ENCODE measurements at regions not wholly inside any gene's neighbourhood (a gene's known extent, or its start where the extent isn't known, plus 50 kb on each side); places are given as distances from the start of the nearest gene placed in this dataset.
"Not testable (repeated sequence)": the region's sequence is repeated elsewhere in the genome, so short reads cannot be mapped to it uniquely, and the experiment has no call there.

- H3K9me3 Mint-ChIP-seq, result peaks cover 29% of the 10 kb centered on the region
- peaks cover 15% of the 10 kb centered on the region for H3K36me3 Mint-ChIP-seq (ENCODE audit: low read depth)
- H3K4me3 Mint-ChIP-seq, result no peak overlapping the region
- no peak for DNase-seq
- TF ChIP-seq, protein P1, sequence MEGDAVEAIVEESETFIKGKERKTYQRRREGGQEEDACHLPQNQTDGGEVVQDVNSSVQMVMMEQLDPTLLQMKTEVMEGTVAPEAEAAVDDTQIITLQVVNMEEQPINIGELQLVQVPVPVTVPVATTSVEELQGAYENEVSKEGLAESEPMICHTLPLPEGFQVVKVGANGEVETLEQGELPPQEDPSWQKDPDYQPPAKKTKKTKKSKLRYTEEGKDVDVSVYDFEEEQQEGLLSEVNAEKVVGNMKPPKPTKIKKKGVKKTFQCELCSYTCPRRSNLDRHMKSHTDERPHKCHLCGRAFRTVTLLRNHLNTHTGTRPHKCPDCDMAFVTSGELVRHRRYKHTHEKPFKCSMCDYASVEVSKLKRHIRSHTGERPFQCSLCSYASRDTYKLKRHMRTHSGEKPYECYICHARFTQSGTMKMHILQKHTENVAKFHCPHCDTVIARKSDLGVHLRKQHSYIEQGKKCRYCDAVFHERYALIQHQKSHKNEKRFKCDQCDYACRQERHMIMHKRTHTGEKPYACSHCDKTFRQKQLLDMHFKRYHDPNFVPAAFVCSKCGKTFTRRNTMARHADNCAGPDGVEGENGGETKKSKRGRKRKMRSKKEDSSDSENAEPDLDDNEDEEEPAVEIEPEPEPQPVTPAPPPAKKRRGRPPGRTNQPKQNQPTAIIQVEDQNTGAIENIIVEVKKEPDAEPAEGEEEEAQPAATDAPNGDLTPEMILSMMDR (IDR thresholded peaks at IDR 0.05), result no peak
- H3K27me3 Mint-ChIP-seq (ENCODE audit: insufficient read depth), result peaks cover 5% of the 10 kb centered on the region
- no peaks in the 10 kb centered on the region for H3K4me1 Mint-ChIP-seq (ENCODE audit: low read depth)
- H3K27ac Mint-ChIP-seq, result no peak overlapping the region
Measured at GRCh38 chr1:19552291-19553010, 67.1 kb upstream of the CAPZB start.

DNA sequence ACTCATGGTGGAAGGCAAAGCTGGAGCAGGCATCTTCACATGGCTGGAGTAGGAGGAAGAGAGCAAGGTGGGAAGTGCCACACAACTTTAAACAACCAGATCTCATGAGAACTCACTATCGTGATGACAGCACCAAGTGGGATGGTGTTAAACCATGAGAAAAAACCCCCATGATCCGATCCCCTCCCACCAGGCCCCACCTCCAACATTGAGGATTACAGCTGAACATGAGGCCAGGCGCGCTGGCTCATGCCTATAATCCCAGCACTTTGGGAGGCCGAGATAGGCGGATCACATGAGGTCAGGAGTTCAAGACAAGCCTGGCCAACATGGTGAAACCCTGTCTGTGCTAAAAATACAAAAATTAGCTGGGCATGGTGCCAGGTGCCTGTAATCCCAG, 66.5 kb upstream of the CAPZB start:
- H3K4me3 Mint-ChIP-seq; H3K4me1 Mint-ChIP-seq (ENCODE audit: low read depth); H3K27ac Mint-ChIP-seq; DNase-seq; H3K27me3 Mint-ChIP-seq (ENCODE audit: insufficient read depth): not testable (repeated sequence)
- peaks cover 33% of the 10 kb centered on the region for H3K9me3 Mint-ChIP-seq
- H3K36me3 Mint-ChIP-seq (ENCODE audit: low read depth), result peaks cover 15% of the 10 kb centered on the region

- not testable (repeated sequence) for DNase-seq; H3K4me1 Mint-ChIP-seq (ENCODE audit: low read depth); H3K4me3 Mint-ChIP-seq; H3K27ac Mint-ChIP-seq
- peaks cover 47% of the 10 kb centered on the region for H3K9me3 Mint-ChIP-seq
- peaks cover 28% of the 10 kb centered on the region for H3K36me3 Mint-ChIP-seq (ENCODE audit: low read depth)
- peaks cover 14% of the 10 kb centered on the region for H3K27me3 Mint-ChIP-seq (ENCODE audit: insufficient read depth)
Measured at GRCh38 chr1:19550437-19550836, 65.1 kb upstream of the CAPZB start.

DNA sequence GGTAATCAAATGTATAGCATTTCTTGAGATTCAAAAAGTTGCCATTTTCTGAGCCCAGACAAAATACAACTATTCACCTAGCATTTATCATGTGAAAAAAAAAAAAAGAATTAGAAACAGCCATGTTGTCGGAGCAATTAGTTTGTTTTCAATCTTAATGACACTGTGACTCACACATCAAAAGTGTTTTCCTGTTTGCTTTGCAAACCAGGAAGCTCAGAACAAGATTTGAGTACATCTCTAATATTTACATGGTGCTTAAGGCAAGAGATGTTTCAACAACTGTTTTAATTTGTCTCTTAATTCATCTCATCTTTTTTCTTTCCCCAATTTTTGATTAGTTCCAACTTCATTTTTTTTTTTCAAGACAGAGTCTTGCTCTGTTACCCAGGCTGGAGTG, 62.5 kb upstream of the CAPZB start:
- no peaks in the 10 kb centered on the region for H3K4me1 Mint-ChIP-seq (ENCODE audit: low read depth)
- H3K4me3 Mint-ChIP-seq, result no peak overlapping the region
- H3K9me3 Mint-ChIP-seq, result peaks cover 47% of the 10 kb centered on the region
- no peak overlapping the region for H3K27ac Mint-ChIP-seq
- peaks cover 21% of the 10 kb centered on the region for H3K27me3 Mint-ChIP-seq (ENCODE audit: insufficient read depth)
- DNase-seq, result no peak
- TF ChIP-seq, protein P1 (IDR thresholded peaks at IDR 0.05), result no peak
- H3K36me3 Mint-ChIP-seq (ENCODE audit: low read depth), result peaks cover 27% of the 10 kb centered on the region

GRCh38 chr1:19536519-19536918, 51.2 kb upstream of the CAPZB start:
- no peaks in the 10 kb centered on the region for H3K4me1 Mint-ChIP-seq (ENCODE audit: low read depth)
- no peak overlapping the region for H3K4me3 Mint-ChIP-seq
- peaks cover 18% of the 10 kb centered on the region for H3K9me3 Mint-ChIP-seq
- TF ChIP-seq, protein P1 (IDR thresholded peaks at IDR 0.05), result no peak
- DNase-seq, result no peak
- H3K36me3 Mint-ChIP-seq (ENCODE audit: low read depth), result peaks cover 7% of the 10 kb centered on the region
- H3K27me3 Mint-ChIP-seq (ENCODE audit: insufficient read depth), result peaks cover 5% of the 10 kb centered on the region
- no peak overlapping the region for H3K27ac Mint-ChIP-seq

DNA sequence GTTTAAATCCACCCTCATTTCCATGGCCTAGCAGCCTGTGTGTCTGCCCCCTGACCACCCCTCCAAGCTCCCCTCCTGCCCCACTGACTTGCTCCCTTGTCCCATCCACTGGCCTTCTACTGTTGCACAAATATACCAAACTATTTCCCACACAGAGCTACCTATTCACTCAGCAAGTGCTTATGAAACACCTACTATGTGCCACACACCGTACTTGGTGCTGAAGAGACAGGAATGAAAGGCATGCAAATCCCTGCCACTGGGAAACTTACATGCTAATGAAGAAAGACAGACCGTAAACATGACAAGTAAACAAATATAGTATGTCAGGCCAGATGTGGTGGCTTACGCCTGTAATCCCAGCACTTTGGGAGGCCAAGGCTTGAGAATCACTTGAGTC, 49.9 kb upstream of the CAPZB start:
- no peak overlapping the region for H3K4me3 Mint-ChIP-seq
- TF ChIP-seq, protein P1 (IDR thresholded peaks at IDR 0.05), result no peak
- H3K36me3 Mint-ChIP-seq (ENCODE audit: low read depth), result peaks cover 14% of the 10 kb centered on the region
- peaks cover 9% of the 10 kb centered on the region for H3K27me3 Mint-ChIP-seq (ENCODE audit: insufficient read depth)
- no peak for DNase-seq
- H3K27ac Mint-ChIP-seq, result no peak overlapping the region
- H3K9me3 Mint-ChIP-seq, result peaks cover 20% of the 10 kb centered on the region
- no peaks in the 10 kb centered on the region for H3K4me1 Mint-ChIP-seq (ENCODE audit: low read depth)

All from HFFc6 (cell line).